Dermis blood vessel endothelial cell (primary cell): ENCODE measurements at regions not wholly inside any gene's neighbourhood (a gene's known extent, or its start where the extent isn't known, plus 50 kb on each side); places are given as distances from the start of the nearest gene placed in this dataset.

ENCODE experiments used
- DNase-seq: peaks from one replicate; pipeline ENCODE4 v3.0.0; 2010

DNA sequence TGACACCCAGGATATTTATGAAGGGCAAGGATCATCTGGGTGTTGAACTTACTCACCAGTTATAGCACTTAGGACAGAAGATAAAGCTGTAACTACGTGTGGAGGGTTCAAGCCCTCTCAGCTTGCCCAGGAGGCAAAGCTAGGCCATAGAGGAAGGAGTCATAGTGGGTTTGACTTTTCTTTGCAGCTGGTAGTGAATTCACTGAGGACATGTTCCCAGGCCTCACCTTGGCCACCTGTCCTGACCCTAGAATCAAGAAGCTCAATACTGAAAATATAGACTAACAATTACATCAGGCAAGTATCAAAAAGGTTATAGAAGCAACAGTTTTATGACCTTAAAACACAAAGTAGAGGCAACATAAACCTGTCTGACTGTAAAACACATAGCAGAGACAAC lies 1207.7 kb downstream of the SLITRK1 start:
- no peak for DNase-seq

DNA sequence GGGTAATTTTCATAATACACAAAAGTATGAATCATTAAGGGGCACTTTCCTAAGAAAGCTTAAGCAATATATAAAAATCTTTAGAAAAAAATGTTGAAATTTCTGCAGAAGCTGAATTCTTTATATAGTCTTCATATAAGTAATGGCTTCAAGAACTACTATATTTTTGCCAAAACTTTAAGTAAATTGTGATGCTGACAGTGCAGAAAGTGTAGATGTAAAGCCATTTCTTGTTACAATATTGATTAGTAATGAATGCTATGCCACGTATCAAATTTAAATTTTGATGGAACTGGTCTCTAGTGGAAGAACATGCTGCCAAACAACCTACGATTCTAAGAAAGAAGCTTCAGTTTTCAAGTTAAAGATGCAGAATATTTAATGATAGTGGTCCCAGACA lies 1210.0 kb downstream of the SLITRK1 start:
- DNase-seq = no peak

DNA sequence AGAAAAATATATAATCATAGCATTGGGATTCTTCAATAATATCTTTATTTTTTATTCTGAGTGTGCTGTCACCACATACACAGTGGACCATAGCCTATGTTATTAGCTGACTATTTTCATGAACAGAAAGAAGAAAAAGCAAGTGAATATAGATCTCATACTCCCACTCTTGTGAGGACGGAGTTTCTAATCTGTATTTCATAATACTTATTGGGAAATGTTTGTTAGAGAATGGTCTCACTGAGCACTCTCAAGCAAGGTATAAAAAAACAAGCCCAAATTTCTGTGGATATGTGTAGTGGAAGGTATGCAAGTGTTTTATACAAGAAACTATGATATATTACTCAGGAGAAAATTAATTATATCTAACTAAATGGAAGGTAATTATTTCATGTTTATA lies 1218.1 kb downstream of the SLITRK1 start:
- DNase-seq = no peak

DNA sequence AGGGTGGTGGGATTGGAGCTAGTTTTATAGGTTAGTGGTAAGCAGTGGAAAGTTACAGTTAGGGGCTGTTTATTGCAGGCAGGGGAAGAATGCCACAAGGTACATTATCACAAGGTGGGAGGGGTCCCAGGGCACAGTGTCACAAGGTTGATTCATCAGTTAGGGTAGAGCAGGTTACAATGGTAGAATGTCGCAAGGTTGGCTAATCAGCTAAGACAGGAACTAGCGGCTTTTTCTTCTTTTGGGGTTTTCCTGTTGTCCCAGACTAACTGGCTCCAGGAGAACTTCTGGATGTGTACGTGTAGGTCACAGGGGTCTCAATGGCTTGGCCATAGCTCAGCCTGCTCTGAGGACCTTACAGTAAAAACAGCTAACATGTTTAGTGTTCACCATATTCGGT lies 1221.1 kb downstream of the SLITRK1 start:
- DNase-seq = no peak

DNA sequence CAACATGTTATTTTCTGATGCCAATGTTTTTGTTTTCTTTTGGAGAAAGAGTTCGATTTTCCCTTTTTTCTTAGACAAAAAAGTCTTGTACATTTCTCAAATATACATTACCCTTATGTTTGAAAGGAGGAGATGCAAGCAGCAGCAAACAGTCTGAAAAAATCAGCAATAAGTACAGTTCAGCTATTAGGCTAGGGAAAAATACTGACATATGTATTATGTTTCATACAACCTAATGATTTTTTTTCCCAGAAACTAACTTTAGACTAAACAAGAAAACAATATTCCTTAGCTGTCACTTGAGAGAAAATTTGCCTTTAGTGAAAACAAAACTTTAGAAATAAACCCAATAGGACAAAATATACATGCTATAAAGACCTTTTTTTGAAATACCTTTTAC lies 1223.5 kb downstream of the SLITRK1 start:
- no peak for DNase-seq

DNA sequence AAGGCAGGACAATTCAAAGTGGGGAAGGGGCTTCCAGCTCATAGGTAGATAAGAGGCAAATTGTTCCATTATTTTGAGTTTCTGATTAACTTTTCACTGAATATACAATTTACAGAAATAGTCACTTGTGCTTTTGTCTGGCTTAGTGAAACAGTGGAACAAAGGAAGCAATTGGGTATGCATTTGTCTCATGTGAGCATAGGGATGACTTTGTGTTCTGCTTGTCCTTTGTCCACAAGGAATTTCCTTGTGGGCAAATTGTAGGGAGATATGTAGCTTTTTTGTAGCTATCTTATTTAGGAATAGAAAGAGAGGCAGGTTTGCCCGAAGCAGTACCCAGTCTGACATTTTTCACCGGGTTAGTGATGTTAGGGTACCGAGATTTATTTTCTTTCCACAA lies 1224.8 kb downstream of the SLITRK1 start:
- DNase-seq = no peak

DNA sequence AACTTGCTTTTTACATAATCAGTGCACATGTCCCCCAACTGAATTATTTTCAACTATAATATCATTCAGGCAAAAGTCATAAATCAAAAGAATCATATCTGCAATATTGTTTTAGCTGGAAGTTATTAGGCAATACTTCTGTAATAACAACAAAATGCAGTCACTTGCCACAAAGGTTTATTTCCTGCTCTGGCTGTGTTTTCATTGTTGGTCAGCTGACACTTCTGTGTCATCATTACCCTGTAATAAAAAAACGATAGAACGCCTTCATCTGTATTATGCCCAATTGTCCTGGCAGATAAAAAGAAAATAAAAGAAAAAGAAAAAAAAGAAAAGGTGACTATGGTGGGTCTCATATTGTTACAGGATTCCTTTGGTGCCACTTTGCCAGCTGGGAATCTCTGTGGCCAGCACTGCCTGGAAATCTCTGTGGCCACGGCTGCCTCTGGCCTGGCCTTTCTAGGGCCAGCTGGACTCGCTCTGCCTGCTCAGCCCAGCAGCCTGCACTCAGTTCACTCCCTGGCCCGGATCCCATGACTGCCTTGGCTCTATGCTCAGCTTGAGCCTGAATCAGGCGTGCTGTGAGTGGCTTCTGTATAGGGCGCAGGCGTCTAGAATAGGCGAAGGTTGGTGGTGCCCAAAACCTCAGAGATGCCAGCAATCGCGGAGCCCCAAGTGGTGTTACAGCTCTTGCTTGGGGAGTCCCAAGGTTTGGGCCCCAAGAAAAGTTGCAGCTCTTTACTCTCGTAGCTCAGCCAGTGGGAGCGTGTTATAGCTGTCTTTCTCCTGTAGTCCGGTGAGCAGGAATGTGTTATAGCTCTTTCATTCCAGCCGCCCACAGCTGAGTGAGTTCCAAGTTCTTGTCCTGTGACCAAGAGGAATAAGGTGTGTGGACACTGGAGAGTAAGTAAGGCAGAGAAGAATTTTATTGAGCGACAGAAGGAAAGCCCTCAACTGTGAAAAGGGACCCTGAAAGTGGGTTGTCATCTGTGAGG lies 1227.1 kb downstream of the SLITRK1 start:
- no peak for DNase-seq

DNA sequence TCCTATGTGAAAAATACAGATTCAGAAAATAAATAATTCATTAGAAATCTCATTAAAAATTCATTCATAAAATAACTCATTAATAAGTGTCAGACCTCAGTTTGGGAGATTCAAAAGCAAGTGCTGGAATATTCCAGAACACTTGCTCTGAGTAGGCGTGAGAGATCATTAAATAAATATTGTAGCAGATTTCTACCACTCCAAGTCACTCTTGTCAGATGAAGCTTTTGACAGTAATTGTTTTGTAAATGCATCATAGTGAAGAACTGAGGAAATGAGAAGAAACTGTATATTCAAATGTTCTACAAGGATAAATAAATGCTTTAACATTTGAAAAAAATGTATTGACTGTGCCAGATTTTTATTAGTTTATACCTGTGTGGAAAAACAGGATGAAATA lies 1228.1 kb downstream of the SLITRK1 start:
- no peak for DNase-seq

DNA sequence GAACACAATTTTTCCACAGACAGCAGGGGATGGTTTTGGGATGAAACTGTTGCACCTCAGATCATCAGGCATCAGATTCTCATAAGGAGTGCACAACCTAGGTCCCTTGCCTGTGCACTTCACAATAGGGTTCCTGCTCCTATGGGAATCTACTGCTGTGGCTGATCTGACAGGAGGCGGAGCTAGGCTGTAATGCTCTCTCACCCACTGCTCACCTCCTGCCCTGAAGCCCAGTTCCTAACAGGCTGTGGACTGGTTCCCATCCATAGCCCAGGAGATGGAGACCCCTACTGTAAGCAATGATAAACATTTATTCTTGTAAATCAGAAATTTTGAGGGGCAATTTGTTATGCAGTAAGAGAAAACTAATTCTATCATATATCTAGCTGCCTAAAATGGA lies 1234.7 kb downstream of the SLITRK1 start:
- no peak for DNase-seq

DNA sequence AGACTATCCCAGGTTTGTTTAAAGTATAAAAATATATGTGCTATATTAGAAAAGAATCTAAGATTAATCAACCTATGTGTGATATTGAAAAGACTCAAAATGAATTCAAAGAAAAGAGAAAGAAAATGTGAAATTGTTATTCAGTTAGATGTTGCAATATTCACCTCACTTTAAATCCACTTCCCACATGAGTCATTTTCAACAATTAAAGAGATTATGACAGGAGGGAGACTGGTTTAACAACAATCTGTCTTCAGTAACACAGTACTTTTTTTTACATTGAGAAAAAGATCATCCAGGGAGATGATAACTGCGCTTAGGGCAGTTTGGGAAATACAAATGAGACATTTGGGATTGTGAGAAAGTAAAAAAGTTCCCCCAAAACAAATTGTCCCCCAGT lies 1246.2 kb downstream of the SLITRK1 start:
- DNase-seq = no peak

DNA sequence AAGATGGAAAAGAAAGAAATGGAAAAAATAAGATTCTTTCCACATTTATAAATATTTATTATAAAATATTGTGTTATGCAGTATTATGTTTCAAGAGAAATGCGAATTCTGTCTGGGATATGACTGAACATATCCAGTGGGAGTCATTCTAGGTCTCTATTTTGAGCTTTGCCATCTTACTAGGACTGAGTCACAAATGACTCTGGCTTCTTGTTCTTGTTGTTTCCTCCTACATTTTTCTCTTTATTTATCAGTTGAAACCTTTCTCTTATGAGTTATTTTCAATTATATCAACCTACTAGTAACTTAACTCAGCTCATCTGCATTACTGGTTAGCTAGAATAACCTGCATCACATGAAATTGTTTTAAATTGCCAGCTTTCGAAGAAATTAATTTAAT lies 1247.3 kb downstream of the SLITRK1 start:
- DNase-seq = no peak

DNA sequence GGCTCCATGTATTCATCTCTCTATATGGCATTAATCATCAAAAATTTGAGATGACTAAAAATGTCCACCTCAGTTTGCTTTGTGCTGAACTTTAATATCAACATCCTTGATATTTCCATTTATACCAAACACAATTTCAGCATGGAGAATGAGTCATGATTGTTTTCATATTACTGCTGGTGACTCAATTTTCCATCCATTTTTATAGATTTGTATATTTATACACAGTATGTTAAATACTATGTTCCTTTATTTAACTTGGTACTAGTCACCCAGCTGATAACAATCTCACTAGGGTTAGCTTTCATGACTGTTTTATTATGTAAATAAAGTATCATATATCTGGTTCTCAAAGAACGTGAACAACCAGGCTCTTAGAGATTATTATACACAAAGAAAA lies 1255.1 kb downstream of the SLITRK1 start:
- DNase-seq = no peak

DNA sequence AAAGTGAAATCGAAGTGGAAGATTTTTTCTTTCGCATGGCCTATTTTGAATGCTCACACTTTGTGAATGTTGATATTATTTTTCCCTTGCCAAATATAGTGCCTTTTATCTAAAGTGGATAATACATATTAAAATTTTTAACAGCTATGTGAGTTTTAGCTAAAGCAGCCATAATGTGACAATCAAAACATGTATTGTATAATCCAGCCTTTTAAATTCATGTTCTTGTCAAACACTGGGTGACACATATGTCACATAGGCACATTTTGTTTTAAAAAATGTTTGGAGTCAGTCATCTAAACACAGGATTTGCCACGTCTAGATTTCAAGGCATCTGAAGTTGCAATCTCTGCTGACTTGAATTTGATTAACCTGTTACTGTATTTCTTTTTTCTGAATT lies 1256.6 kb downstream of the SLITRK1 start:
- no peak for DNase-seq

DNA sequence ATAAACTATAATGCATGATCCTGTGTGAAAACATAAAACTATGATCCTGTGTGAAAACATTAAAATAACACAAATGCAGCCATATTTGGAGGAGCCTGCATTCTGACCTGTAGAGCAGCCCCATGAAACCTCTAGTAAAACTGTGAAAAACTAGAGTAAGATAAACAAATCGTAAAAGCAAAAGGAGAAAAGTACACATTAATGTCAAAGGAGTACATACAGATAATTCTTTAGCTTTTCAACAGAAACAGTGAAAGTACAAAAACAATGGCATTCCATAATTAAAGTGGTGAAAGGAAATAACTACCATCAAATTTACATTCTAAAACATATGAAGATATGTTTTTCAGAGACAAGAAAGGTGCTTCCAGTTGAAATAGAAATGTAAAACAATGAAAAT lies 1267.2 kb downstream of the SLITRK1 start:
- DNase-seq = no peak

DNA sequence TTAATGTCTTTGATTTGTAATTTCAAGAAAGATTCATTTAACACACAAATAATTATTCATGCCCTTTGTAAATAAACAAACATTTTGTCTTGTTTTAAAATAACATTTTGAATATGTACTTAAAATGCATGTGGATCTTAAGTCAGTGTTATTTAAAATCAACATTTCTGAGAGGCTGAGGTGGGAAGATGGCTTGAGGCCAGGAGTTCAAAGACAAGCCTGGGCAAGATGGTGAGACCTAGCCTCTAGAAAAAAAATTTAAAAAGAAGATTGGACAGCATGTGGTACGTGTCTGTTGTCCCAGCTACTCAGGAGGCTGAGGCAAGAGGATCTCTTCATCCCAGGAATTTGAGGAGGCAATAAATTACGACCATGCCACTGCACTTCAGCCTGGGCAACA lies 1268.2 kb downstream of the SLITRK1 start:
- DNase-seq = no peak

DNA sequence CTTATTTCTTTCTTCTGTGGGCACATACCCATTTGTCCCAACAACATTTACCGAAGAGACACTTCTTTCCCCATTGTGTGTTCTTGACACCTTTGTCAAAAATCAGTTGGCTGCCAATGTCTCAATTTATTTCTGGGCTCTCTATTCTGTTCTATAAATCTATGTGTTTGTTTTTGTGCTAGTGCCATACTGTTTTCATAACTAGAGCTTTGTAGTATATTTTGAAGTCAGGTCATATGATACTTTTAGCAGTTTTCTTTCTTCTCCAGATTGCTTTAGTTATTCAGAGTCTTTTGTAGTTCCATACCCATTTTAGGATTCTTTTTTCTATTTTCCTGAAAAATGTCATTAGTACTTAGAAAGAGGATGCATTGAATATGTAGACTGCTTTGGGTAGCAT lies 1276.3 kb downstream of the SLITRK1 start:
- no peak for DNase-seq

DNA sequence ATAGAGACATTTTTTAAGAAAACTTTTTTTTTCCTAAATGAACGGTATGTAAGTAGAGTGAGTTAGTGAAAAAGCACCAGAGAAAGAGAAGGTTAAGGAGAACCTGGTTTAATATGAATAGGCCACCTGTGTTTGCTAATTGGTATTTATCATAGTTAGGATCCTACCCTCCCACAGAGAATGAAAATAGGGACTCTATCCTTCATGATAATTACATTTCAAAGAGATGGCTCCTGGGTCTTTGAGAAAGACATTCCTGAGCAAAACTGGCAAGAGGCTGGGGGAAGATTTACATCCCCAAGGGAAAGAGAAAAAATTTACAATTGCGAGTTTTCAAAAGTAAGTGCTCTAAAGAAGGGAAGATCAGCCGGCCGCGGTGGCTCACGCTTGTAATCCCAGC lies 1284.5 kb downstream of the SLITRK1 start:
- DNase-seq = no peak

DNA sequence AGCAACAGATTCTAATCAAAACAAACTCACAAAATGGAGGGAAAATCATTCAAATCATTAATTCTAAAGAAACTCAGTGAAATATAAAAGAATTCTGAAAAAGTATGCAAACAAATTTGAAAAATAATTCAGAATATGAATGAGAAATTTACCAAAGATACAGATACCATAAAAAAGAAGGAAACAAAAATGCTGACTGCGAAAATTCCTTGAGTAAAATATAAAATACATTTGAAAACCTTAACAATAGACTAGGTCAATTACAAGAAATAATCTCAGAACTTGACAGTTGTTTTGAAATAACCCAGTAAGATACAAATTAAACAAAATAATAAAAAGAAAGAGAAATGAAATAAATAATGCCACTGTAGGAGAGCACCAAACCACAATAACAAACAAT lies 1289.0 kb downstream of the SLITRK1 start:
- DNase-seq = no peak

DNA sequence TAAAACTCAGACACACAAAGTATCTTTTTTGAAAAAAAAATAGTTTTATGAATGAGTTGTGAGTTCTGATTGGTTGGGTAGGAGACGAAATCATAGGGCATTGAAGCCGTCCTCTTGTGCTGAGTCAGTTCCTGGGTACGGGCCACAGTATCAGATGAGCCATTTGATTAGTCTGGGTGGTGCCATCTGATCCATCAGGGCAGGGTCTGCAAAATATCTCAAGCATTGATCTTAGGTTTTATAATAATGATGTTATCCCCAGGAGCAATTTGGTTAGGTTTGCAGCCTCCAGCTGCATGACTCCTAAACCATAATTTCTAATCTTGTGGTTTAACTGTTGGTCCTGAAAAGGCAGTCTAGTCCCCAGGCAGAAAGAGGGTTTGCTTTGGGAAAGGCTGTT lies 1310.6 kb downstream of the SLITRK1 start:
- DNase-seq = no peak

DNA sequence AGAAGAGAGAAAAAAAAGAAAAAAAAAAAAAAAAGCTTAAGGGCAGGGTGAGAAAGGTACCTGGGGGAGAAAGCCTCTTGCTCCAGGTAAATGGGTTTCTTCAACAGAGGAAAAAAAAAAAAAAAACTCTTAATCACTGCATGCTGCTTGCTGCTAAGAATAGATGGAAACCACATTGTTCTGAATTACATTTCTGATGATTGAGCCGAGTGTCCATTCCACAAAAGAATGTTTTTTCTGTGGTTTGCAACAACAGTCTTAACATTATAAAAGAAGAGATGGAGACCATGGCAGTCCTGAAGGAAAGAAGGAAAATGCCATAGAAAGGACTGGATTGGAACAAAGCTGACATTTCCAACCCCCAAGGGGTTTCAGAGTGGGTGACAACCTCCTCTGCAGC lies 1312.7 kb downstream of the SLITRK1 start:
- no peak for DNase-seq

DNA sequence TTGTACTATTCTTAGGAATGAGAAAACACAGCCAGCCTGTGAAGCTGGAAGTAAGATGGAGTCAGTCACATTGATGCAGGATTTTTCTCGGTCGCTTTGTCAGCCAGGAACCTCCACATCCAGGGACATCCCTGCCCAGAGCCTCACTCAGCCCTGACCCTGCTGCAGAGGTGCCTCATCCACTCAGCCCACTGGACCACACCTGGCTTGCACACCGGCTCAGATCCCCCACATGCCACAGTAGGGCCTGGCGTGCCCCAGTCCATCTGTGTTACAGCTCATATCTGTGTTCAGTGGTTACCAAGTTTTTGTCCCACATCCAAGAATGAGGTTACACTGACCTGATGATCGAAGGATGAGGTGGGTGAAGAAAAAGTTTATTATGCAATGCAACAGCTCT lies 1315.4 kb downstream of the SLITRK1 start:
- DNase-seq = no peak

DNA sequence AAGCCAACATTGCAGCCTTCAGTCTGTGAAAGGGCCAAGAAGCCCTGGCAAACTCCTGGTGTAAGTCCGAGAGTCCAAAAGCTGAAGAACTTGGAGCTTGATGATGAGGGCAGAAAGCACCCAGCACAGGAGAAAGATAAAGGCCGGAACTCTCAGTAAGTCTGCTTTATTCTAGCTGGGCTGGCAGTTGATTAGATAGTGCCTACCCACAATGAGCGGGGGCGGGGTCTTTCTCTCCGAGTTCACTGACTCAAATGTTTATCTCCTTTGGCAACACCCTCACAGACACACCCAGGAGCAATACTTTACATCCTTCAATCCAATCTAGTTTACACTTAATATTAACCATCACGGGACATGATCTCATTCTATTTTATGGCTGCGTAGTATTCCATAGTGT lies 1317.1 kb downstream of the SLITRK1 start:
- DNase-seq = no peak

DNA sequence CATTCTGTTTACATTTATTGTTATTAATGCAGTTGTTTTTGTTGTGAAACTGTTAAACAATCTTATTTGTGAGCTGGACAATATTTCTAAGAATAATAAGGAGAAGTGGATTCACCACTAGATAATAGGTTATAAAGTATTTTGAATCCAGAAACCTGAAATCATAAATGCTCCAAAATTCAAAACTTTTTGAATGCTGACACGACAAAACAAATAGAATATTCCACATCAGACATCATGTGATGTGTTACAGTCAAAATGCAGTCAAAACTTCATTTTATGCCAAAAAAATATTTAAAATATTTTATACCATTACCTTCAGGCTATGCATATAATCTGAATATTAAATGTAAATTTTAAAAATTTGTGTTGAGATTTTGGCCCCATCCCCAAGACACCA lies 1321.4 kb downstream of the SLITRK1 start:
- DNase-seq = no peak

DNA sequence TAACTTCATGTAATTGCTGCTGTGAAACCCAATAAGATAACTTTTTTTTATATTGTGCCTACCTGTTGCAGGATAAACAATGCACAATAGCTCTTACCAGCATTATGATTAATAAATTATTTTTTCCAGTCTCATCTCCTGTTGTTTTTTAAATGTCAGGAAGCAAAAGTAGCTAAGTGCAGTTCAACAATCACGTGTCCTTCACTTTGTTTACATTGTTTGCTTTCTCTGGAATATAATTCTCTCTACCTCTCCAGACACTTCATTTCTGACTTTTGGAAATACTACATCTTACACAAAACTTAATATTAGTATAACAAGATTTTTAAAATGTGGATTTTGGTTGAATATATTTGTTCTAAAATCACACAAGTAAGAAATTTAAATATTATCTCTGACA lies 1359.4 kb downstream of the SLITRK1 start:
- DNase-seq = no peak
